ENCODE measurements at regions not wholly inside any gene's neighbourhood (a gene's known extent, or its start where the extent isn't known, plus 50 kb on each side); places are given as distances from the start of the nearest gene placed in this dataset.

DNA sequence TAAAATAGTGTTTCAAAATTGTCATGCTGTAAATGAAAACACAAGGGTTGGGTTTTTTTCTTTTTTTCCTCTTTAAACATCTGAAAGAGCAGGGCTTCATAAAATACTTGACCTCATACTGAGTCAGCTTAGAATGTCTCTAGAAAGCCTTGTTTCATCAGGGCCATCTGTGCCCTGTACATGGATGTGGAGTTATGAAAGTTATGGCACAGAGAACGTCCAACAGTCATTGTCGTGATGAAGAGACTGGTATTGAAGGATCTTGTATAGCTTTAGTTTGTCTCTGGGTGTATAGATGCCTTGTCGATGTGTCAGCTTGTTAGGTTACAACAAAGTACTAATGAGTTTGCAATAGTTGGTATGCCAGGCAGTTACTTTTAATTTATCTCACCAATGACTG, 127.3 kb downstream of the FAM204A start:
- TF ChIP-seq ZNF274 (IDR thresholded peaks at IDR 0.05; ENCODE audit: low read depth, low read length) (no peak), YY1 (IDR thresholded peaks at IDR 0.05; ENCODE audit: insufficient read depth, insufficient read length) (no peak), SUZ12 (IDR thresholded peaks at IDR 0.05; ENCODE audit: extremely low read depth, insufficient read depth, insufficient read length) (no peak)
